DMS153 (cell line): ENCODE measurements at regions not wholly inside any gene's neighbourhood (a gene's known extent, or its start where the extent isn't known, plus 50 kb on each side); places are given as distances from the start of the nearest gene placed in this dataset.

Source experiments
- DNase-seq: peaks from one replicate; lab custom pipeline; 2025; lab: John Stamatoyannopoulos, UW

DNA sequence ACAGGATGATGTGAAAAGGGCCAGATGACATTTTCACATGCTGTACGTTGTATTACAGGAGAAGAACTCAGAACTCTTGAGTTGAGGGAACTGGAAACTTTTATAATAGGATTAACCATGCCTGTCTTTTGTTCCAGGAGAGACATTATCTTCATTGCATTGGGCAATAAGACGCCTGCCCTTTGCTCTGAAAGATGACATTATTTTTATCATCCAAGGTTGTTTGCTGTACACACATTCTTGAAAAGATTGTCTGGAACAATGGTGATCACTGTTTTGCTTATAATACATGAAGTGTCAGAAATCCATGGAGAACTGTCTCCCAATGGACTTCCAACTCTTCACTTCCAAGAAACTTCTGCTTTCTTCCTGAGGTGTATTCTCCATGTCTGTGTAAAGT lies 334.6 kb upstream of the B3GAT1 start:
- no peak for DNase-seq

DNA sequence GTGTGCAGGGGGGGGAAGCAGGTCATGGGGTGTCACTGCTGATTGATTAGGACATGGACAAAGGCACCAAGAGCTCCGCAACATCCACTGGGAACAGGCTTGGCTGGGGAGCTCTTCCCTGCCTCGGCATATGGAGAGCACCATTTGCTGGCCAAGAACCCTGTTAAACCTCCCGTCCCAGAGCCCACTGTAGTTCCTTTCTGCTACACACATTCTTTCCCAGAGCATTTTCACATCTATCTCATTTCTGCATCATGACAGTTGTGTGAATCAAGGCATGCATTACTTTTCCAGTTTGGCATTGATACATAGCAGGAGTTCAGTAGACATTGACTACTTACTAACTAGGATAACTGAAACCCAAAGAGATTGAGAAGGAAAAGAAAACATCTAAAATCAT lies 333.4 kb upstream of the B3GAT1 start:
- no peak for DNase-seq

DNA sequence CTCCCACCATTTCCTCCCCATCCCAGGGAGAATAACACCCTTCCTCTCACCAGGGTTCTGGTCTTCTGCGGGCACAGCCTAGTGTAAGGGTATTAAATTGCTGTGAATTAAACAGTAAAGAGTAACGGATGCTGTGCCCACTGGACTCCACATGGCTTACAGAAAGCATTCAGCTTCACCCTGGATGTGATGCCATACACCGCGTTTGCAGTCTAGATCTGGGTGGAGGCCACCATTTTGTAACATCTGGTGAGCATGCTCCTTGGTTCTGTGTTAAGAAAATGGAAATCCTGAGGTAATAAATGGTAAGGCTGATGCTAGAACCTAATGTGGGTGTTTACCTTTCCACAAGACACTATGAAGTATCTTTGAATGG lies 331.8 kb upstream of the B3GAT1 start:
- DNase-seq: no peak

DNA sequence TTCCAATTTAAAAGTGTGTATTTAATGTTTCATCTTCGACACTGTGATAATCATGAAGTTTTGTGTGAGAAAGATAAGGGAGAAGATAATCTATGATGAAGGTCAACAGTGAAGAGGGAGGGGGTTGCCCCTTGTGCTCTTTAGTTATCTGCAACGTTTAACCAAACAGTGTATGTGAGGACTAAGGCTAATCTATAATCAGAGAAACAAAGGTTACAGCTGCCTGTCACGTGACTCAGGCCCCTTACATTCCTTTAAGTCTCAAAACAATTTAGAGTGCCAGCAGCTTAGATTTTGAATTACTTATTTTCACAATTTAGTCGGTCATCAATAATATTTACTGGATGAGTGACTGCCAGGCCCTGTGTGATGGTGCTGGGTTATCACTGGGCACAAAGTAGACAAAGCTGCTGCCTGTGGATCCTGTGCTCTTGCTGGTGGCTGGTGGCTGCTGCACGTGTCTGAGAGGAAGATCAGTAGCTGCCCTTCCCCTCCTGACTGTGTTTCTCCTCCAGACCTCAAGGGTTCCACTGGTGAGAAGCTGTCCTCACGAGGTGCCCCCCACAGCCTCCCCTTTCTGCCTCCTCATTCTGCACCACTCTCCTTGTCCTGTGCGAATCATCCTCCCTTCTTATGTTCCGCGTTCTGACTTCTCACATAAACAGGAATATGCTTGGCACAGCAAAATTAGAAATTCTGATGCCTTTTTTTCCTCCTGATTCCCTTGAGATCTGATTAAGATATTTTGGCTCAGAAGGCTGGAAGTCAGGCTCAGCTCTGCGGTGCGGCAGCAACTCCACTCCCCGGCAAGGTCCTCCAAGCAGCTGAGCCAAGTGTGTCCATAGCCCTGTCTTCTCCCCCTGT lies 331.1 kb upstream of the B3GAT1 start:
- no peak for DNase-seq

DNA sequence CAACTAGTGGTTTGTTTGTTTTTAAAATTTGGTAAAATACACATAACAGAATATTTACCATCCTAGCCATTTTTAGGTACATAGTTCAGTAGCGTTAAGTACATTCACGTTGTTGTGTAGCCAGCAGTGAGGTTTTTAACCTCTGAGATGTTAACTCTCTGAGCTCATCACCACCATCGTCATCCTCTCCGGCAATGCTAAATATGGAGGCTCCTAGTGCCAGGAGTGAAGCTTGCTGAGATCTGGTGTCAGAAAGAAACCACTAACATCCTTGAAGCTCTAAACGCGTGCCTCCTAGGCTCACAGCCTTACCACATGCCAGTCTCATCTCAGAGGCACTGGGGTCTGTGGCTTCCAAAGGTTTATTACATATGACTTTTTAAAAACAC lies 330.2 kb upstream of the B3GAT1 start:
- DNase-seq: no peak

DNA sequence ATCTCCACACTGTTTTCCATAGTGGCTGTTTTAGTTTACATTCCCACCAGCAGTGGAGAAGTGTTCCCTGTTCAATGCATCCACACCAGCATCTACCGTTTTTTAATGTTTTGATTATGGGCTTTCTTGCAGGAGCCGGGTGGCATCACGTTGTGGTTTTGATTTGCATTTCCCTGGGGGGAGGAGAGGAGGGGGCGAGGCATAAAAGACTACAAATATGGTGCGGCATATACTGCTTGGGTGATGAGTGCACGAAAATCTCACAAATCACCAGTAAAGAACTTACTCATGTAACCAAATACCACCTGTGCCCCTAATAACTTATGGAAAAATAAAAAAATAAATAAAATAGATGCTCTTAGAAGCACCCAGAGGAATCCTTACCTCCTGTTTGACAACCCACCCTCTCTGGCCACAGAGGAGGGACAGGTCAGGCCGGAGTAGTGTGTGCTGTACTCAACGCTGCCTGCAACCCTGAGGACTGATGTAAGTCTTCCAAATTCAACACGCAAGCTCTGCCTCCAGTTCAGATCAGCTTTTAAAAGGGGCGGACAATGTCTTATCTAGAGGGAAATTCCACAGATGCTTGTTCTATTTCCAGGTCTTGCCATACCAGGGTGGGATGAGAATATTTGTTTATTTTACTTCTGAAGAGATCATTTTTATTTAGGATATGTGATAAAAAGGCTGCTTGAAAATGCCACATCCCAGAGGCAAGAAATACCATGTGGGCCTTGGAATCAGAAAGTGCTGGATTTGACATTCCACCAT lies 329.6 kb upstream of the B3GAT1 start:
- no peak for DNase-seq

DNA sequence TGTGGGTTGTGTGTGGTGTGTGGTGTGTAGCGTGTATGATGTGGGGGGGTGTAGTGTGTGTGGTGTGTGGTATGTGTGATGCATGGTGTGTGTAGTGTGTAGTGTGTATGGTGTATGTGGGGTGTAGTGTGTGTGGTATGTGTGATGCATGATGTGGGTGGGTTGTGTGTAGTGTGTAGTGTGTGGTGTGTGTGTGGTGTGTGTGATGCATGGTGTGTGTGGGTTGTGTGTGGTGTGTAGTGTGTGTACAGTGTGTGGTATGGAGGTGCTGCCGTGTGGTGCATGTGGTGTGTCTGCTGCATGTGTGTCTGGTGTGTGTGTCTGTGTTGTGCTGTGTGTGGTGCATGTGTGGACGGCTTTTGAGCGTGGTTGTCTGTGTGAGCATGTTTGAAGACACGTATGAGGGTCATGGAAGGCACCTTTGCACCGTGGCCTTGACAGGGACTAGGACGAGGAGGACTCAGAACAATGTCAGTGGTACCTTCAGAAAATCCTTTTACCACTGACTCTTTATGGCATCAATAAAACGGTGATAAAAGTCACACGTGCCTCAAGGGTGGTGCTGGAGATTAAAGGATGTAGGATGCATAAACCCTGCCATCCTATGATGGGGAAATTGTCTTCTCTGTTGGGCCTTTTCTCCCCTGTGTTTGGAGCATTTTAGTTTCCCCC lies 328.7 kb upstream of the B3GAT1 start:
- DNase-seq: no peak

DNA sequence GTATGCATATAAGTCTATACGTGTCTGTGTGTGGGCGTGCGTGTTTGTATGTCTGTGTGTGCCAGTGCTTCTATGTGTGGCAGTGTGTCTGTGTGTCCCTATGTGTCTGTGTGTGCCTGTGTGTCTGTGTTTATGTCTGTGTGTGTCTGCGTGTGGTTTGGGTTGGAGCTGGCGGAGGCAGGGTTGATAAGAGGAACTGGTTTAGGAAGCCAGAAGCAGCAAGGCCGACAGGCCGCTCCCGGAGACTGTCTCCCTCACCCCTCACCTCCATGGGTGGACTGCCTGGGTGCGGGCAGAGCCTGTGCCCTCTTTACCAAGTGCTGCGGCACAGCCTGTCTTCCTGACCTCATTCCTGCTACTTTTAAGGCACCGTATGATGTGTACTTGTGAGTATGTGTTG lies 327.1 kb upstream of the B3GAT1 start:
- no peak for DNase-seq

DNA sequence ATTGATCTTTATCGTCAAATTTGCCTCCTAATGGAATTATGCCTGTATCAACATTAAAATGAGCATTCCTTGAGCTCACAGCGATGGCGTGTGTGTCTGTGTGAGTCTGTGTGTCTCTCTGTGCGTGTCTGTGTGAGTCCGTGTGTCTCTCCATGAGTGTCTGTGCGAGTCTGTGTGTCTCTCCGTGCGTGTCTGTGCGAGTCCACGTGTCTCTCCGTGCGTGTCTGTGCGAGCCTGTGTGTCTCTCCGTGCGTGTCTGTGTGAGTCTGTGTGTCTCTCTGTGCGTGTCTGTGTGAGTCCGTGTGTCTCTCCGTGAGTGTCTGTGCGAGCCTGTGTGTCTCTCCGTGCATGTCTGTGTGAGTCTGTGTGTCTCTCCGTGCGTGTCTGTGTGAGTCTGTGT lies 326.5 kb upstream of the B3GAT1 start:
- DNase-seq: no peak

DNA sequence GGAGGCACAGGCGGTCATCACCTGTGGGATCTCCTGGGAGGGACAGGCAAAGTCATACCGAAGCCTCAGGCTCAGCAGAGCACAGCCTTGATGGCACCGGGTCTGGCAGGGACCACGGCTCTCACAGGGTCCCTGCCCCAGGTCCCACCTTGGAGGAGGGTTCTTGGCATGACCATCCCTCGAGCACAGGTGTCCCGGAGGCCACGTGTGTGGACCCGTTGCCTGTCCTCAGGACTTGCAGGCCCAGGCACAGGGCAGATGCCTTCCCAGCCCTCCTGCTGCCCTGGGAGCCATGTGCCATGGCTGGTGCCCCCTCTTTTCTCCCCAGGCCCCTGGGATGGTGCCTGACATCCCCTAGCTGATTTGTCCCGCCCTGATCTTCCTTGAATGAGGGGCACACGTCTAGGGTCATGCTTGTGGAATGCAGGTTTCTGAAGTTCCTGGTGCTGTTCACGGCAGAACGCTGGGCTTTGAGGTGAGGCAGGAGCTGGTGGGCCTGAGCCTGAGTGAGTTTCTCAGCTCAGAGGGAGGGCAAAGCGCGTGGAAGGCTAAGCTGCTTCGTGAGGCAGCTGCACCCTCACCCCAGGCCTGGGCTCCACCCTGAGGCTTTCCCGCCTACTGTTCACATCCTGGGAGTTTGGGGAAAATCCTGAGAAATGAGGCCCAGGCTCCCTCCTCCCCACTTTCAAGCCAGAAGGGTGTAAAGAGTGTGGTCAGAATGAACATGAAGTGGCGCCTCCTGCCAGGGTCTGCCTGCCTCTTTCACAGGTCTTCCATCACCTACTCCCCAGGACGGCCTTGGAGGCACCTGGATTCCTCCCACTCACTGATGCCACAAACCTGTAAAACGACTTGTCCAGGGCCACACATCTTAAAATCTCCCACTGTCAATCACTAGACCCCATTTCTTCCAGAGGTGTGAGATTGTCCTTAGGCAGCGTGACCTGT lies 325.8 kb upstream of the B3GAT1 start:
- no peak for DNase-seq

DNA sequence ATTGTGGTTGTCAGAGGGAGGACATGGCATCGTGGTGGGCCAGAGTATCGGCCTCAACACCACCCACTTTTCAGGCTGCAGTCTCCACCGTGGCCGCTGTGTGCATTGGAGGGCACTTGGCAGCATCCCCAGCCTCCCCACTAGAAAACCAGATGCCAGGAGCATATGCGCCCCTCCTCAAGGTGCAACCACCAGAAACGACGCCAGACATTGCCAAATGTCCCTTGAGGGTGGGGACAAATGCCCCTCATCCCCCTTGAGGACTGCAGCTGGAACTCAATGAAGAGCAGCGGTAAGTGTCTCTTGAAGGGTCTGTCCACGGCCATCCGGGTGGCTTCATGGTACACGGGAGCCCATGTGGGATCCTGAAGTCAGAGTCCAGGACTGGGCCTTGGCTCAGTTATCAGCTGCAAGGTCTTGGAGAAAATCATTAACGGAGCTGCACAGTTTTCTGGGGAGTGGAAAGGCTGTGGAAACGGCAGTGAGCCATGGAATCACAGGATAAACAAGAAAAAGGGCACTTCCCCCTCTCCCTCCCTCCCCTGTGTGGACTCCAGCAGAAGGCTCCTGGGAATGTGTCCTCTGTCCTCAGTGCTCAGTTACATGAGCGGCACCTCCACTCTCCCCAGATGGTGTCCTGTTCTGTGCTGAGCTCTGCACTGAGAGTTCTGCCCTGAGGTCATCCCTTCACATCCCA lies 324.4 kb upstream of the B3GAT1 start:
- no peak for DNase-seq

DNA sequence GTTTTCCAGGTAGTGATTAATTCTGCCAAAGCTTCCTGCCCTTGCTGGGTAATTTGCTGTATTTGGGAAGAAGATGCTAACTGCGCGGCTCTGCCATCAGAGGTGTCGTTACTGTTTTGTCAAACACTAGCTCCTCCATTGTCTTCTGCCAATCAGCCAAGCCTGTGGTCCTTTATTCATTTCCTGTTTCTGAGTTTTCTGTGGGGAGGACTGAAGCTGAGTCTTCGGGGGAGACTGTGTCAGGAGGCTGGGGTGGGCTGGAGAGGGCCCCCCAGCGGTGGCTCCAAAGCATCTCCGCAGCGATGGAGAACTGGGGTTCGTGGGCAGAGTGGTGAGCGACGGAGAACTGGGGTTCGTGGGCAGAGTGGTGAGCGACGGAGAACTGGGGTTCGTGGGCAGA lies 322.9 kb upstream of the B3GAT1 start:
- no peak for DNase-seq

DNA sequence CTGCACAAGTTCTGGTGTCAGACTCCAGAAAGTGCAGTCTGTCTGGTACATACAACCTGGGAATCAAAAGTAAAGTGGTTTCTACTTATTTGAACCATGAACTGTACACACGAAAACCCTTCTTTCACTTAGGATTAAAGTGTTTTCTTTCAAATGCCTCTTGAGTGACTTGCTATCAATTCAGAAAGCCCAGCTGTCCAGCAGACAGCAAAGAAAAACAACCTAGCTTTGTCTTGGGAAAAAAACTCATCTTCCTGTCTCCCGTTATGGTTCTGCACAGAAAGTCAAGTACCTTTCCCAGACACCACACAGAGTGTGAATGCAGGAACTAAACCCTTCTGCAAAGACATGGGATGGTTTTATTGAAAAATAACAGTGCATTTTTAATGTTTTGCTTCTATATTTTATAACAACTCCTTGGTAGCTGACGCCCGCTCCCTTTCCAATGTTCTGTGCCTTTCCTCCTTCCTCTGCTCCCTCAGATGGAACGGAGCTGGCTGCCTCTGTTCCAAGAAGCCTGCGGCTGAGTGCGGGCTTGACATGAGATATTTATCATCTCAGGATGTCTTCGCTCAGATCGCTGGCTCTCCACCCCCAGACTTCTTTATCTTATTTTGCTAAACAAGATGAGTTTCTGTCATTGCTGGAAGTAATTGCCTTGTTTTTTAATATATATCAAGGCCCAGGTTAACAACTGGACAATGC lies 322.3 kb upstream of the B3GAT1 start:
- no peak for DNase-seq

DNA sequence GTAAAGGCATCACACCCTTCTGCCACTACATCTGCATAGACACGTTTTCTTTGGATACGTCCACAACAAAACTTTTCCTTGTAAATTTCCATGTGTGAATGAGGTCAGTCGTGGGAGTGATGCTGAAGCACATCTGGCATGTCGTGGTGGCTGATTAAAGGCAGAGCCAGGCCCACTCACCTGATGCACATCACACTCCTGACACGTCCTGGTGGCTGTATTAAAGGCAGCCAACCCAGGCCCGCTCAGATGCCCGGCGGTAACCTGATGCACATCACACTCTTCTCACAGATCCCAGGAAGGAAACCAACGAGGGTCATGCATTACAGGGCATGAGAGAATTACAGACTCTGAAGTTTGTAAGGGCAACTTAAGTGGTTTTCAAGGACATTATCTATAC lies 321.6 kb upstream of the B3GAT1 start:
- DNase-seq: no peak

DNA sequence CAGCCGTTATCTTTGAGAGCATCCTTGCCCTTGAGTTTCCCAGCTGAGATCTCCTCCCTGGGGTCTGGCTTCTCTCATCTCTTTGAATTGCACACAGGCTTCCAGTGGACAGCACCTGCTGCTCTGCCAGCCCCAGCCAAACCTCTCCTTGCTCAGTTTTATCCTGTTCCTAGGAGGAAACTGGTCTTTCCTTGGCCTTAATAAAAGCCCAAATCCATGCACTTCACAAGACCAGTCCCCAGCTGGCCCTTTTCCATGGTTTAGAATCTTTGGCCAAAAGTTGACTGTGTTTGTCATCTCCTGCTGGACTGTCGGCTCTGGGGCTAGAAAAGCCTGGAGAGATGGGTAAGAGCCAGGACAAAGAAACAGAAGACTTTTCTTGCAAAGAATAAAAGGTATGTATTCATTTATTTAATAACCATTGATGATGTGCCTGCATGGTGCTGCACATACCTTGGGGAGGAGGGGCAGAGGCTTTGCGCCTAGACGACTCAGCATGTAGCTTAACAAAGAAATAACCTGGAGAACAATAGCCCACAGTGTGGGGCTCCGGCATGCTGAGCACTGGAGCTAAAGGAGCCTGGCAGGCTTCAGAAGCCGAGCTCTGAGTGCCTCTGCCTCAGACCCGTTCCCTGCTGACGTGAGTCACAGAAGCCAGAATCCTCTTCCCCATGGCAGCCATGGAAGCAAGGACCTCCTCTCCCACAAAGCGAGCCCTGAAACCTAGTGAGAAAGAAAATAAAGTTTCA lies 319.3 kb upstream of the B3GAT1 start:
- no peak for DNase-seq

DNA sequence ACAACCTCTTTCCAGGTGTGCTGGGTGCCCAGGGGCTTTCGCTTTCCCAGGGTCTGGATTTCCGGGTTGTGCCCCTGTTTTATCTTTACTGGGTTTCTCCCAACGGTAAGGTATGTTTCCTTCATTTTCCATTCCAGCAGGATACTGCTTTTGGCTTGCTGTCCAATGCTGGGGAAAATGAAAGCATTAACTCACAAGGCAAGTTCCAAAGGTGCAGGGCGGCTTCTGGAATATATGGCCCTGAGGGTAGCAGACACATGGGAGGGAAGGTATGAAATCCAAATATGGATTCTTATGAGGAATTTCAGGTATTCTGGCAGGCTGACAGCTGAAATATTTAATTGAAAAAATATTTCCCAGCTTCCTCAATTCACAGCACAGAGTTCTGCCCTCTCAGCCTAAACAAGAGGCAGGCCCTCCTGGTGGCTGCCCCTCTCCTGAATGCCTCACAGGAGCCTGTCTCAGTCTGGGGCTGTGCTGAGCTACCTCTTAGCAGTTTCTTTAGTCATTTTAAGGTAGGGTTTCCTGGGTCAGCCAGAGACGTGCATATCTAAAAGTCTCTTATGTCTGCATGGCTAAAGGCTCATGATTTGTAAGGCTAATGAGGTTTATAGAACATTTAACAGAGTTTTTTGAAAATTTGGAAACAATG lies 318.6 kb upstream of the B3GAT1 start:
- DNase-seq: no peak

DNA sequence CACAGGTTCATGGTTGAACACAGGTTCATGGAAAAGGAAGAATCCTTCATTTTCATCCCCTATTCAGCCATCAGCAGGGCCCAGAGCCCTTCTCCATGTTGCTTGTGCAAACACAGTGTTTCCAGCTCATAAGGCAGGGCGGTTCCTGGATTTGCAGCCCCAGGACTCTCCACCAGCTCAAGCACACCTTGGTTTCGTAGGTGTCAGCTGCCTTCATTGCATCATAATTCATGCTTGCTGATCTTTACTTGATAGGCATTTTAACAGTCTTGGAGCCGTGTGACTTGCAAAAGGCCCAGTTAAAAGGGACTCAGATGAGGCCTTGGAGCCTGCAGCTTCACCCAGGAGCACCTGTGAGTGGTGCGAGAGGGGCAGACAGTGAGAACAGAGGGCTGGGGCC lies 318.1 kb upstream of the B3GAT1 start:
- DNase-seq: no peak

DNA sequence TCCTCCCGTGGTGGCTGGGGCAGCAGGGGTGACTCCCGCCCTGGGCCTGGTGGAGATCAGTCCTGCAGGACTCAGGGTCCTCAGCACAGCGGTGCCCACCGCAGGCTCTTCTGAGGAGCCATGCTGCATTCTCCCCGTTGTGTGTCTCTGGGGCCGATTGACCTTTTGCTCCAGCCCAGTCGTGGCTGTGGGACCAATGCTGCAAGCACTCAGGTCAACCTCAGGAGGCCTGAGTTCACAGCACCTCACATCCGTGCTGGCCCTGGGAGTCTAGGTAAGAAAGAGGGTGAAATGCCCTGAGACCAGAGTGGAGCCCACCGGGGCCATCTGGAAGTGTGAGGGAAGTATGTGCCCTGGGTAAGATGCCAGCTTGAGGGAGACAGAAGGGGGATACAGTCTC lies 316.1 kb upstream of the B3GAT1 start:
- no peak for DNase-seq

DNA sequence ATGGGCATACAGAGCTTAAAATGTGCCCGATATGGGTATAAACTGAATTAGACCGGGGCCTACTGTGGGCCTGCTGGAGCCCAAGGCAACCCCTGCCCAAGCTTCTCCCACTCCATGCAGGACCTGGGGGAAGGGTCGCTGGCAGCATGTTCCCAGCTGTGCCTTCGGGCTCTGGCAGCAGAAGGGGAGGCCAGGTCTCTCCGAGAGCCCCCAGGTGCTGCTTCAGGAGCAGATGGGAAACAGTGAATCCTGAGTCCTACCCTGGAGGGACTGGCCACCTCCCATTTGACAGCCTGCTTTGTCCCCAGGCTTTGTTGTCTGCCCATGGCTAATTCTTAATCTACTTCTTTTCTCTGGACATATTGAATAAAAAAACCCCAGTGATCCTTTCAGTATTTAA lies 315.6 kb upstream of the B3GAT1 start:
- no peak for DNase-seq
